Body of pancreas (tissue), 4 donors: ENCODE measurements at regions not wholly inside any gene's neighbourhood (a gene's known extent, or its start where the extent isn't known, plus 50 kb on each side); places are given as distances from the start of the nearest gene placed in this dataset.

Experiments
- CTCF ChIP-seq, 7 experiments: fragments of 450-650 bp in 4 of 7; fragments of 200-600 bp in 3 of 7; sonication (generic) in 3 of 7; IDR thresholded peaks; one replicate each; pipeline ENCODE4 v1.5.1; 2016 to 2019; ENCODE audit warnings: antibody characterized with exemption in 7 of 7
- POLR2A ChIP-seq, 3 donors: fragments of 450-650 bp; IDR thresholded peaks; one replicate each; pipeline ENCODE4 v1.6.1; 2016; ENCODE audit warnings: antibody characterized with exemption in 3 of 3, mild to moderate bottlenecking in 2 of 3

- TF ChIP-seq CTCF (IDR thresholded peaks at IDR 0.05) (no peak), POLR2A (IDR thresholded peaks at IDR 0.05) (no peak)
Observed at GRCh38 chr18:41043876-41044275, 911.2 kb upstream of the PIK3C3 start.
